OCI-LY1 (cell line): ENCODE measurements at regions not wholly inside any gene's neighbourhood (a gene's known extent, or its start where the extent isn't known, plus 50 kb on each side); places are given as distances from the start of the nearest gene placed in this dataset.

ENCODE experiments used
- H2AFZ ChIP-seq: fragments of 200-600 bp; sonication (generic), shearing (Covaris generic); 2 replicates; pipeline ENCODE4 v1.6.0; 2014; ENCODE audit warnings: antibody characterized with exemption, mild to moderate bottlenecking, low read length
- H3F3A ChIP-seq: fragments of 200-600 bp; sonication (generic), shearing (Covaris generic); 2 replicates; pipeline ENCODE4 v1.6.0; 2014; ENCODE audit warnings: mild to moderate bottlenecking, antibody characterized with exemption, low read length, moderate library complexity; ENCODE audit not compliant: insufficient read depth
- H3K27ac ChIP-seq: fragments of 200-600 bp; sonication (generic); 2 replicates; pipeline ENCODE4 v1.5.1; 2014; ENCODE audit warnings: low read length, mixed run types, mild to moderate bottlenecking, low read depth; ENCODE audit not compliant: poor library complexity, severe bottlenecking
- H3K27me3 ChIP-seq: fragments of 200-600 bp; sonication (generic); 2 replicates; pipeline ENCODE4 v1.6.0; 2014; ENCODE audit warnings: antibody characterized with exemption, mild to moderate bottlenecking, low read length, moderate library complexity; ENCODE audit not compliant: insufficient read depth
- H3K36me3 ChIP-seq: fragments of 200-600 bp; sonication (generic); 2 replicates; pipeline ENCODE4 v1.6.1; 2014; ENCODE audit warnings: mild to moderate bottlenecking, antibody characterized with exemption, low read length, moderate library complexity, mixed read lengths; ENCODE audit not compliant: insufficient read depth
- H3K4me1 ChIP-seq: fragments of 200-600 bp; sonication (generic); 2 replicates; pipeline ENCODE4 v1.5.1; 2014; ENCODE audit warnings: mild to moderate bottlenecking, low read length, moderate library complexity; ENCODE audit not compliant: insufficient read depth, severe bottlenecking
- H3K4me2 ChIP-seq: fragments of 200-600 bp; sonication (generic), shearing (Covaris generic); 2 replicates; pipeline ENCODE4 v1.6.1; 2014; ENCODE audit warnings: low read length
- H3K4me3 ChIP-seq: fragments of 200-600 bp; sonication (generic); 2 replicates; pipeline ENCODE4 v1.5.1; 2014; ENCODE audit warnings: low read length, low read depth, mild to moderate bottlenecking, mixed read lengths; ENCODE audit not compliant: poor library complexity, severe bottlenecking
- H3K79me2 ChIP-seq: fragments of 200-600 bp; shearing (Covaris generic); 2 replicates; pipeline ENCODE4 v1.6.1; 2016; ENCODE audit warnings: mixed run types, low read length, mixed read lengths; ENCODE audit not compliant: insufficient read depth
- H3K9ac ChIP-seq: fragments of 200-600 bp; sonication (generic), shearing (Covaris generic); 2 replicates; pipeline ENCODE4 v1.6.1; 2014; ENCODE audit warnings: mild to moderate bottlenecking, low read length, mixed read lengths
- H3K9me2 ChIP-seq: fragments of 200-600 bp; sonication (generic), shearing (Covaris generic); 2 replicates; pipeline ENCODE4 v1.6.1; 2014; ENCODE audit warnings: low read depth, mild to moderate bottlenecking, low read length, mixed read lengths
- H3K9me3 ChIP-seq: fragments of 200-600 bp; shearing (Covaris generic); 2 replicates; pipeline ENCODE4 v1.6.1; 2014; ENCODE audit warnings: low read length, mixed read lengths
- H4K20me1 ChIP-seq: fragments of 200-600 bp; sonication (generic), shearing (Covaris generic); 2 replicates; pipeline ENCODE4 v1.6.0; 2016; ENCODE audit warnings: mild to moderate bottlenecking, low read length; ENCODE audit not compliant: insufficient read depth
- EZH2 ChIP-seq: fragments of 200-600 bp; sonication (generic), shearing (Covaris generic); IDR thresholded peaks from 2 replicates; pipeline ENCODE4 v1.8.0; 2017; ENCODE audit warnings: borderline replicate concordance, mixed run types, mild to moderate bottlenecking, antibody characterized with exemption, low read length, moderate library complexity, mixed read lengths
- TF ChIP-seq, protein P1 (sequence below): fragments of 200-600 bp; sonication (generic), shearing (Covaris generic); IDR thresholded peaks from 2 replicates; pipeline ENCODE4 v1.5.1; 2017; ENCODE audit warnings: mild to moderate bottlenecking, antibody characterized with exemption, low read length, moderate library complexity, mixed read lengths

DNA sequence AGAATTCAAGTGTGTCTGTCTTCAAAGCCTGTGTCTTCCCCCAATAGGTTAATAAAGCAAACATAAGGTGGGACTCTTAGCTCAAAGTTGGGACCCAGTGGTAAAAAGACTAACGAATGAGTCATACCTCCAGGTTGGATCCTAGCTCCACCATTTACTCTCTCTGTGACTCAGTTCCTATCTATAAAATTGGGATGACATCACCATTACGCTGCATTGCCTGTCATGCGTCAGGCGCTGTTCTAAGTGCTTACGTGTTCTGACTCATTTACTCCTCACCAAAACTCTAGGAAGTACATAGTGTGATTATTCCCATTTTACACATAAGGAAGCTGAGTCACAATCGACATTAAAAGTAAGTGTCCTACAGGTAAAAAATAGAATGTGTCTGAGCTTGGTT, 915.8 kb downstream of the VRK1 start:
- no peaks in the 10 kb centered on the region for H3K36me3 ChIP-seq
- H3K27ac ChIP-seq, result no peak overlapping the region

GRCh38 chr14:97718886-97719442, 921.8 kb downstream of the VRK1 start:
- H3K4me3 ChIP-seq, result no peak overlapping the region
- no peaks in the 10 kb centered on the region for H4K20me1 ChIP-seq
- TF ChIP-seq, protein P1, sequence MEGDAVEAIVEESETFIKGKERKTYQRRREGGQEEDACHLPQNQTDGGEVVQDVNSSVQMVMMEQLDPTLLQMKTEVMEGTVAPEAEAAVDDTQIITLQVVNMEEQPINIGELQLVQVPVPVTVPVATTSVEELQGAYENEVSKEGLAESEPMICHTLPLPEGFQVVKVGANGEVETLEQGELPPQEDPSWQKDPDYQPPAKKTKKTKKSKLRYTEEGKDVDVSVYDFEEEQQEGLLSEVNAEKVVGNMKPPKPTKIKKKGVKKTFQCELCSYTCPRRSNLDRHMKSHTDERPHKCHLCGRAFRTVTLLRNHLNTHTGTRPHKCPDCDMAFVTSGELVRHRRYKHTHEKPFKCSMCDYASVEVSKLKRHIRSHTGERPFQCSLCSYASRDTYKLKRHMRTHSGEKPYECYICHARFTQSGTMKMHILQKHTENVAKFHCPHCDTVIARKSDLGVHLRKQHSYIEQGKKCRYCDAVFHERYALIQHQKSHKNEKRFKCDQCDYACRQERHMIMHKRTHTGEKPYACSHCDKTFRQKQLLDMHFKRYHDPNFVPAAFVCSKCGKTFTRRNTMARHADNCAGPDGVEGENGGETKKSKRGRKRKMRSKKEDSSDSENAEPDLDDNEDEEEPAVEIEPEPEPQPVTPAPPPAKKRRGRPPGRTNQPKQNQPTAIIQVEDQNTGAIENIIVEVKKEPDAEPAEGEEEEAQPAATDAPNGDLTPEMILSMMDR, result no peak
- no peak for TF ChIP-seq EZH2
- no peak overlapping the region for H3K4me2 ChIP-seq
- H3K4me1 ChIP-seq, result no peaks in the 10 kb centered on the region
- H3F3A ChIP-seq, result no peaks in the 10 kb centered on the region
- H3K9me2 ChIP-seq, result no peaks in the 10 kb centered on the region
- H3K9ac ChIP-seq, result no peak overlapping the region
- H3K79me2 ChIP-seq, result no peaks in the 10 kb centered on the region
- H3K27ac ChIP-seq, result no peak overlapping the region
- no peak overlapping the region for H2AFZ ChIP-seq
- H3K36me3 ChIP-seq, result no peaks in the 10 kb centered on the region
- H3K9me3 ChIP-seq, result no peaks in the 10 kb centered on the region
- no peaks in the 10 kb centered on the region for H3K27me3 ChIP-seq

More for the DNA sequence above, 915.8 kb downstream of the VRK1 start:
- no peak overlapping the region for H3K4me3 ChIP-seq
- H3K9ac ChIP-seq, result no peak overlapping the region
- no peaks in the 10 kb centered on the region for H4K20me1 ChIP-seq
- H3K79me2 ChIP-seq, result no peaks in the 10 kb centered on the region
- no peaks in the 10 kb centered on the region for H3K27me3 ChIP-seq
- H3K9me3 ChIP-seq, result no peaks in the 10 kb centered on the region
- H2AFZ ChIP-seq, result no peak overlapping the region
- H3K4me1 ChIP-seq, result no peaks in the 10 kb centered on the region
- H3F3A ChIP-seq, result no peaks in the 10 kb centered on the region
- TF ChIP-seq EZH2, result no peak
- TF ChIP-seq, protein P1, result no peak
- H3K9me2 ChIP-seq, result no peaks in the 10 kb centered on the region
- H3K4me2 ChIP-seq, result no peak overlapping the region

DNA sequence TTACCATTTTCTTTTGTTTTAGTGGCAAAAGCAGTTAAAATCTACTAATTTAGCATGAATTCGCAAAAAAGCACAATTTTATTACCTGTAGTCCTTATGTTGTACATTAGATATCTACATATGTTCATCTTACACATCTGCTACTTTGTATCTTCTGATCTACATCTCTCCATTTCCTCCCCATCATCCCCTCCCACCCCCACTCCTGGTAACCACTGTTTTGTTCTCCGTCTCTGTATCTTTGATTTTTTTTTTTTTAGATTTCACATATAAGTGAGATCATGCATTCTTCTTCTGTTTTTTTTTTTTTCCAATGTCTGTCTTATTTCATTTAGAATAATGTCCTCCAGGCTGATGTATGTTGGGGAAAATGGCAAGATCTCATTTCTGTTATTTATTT, 922.7 kb downstream of the VRK1 start:
- Histone ChIP-seq H3K79me2 (no peaks in the 10 kb centered on the region), H3K27me3 (no peaks in the 10 kb centered on the region), H3K4me2 (no peak overlapping the region), H3K9ac (no peak overlapping the region), H4K20me1 (no peaks in the 10 kb centered on the region), H3K4me1 (no peaks in the 10 kb centered on the region), H3K9me3 (no peaks in the 10 kb centered on the region), H3K9me2 (no peaks in the 10 kb centered on the region), H3K4me3 (no peak overlapping the region), H3F3A (no peaks in the 10 kb centered on the region), H2AFZ (no peak overlapping the region), H3K27ac (no peak overlapping the region), H3K36me3 (no peaks in the 10 kb centered on the region)
- no peak for TF ChIP-seq EZH2
- TF ChIP-seq, protein P1, result no peak
